ENCODE measurements at regions not wholly inside any gene's neighbourhood (a gene's known extent, or its start where the extent isn't known, plus 50 kb on each side); places are given as distances from the start of the nearest gene placed in this dataset.

DNA sequence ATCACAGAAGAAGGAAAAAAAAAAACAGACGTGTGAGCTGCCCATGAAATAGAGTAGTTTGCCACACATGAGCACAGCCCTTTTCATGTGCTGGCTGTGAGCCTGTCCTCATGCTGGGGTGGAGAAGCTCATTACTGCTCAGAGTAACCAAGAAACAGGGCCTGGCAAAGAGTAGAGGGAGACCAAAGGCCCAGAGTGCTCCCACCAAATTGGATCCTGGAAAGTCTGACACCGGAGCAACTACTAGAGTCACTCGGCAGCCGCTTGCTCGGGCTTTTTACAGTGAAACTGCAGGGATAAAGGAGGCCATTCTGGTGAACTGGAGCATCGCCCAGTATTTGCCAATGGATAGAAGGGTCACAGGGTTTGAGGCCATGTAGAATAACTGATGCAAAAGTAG, 64.4 kb upstream of the BARHL2 start:
- no peak for TF ChIP-seq CTCF (IDR thresholded peaks at IDR 0.05; ENCODE audit: insufficient read depth, low read length)

GRCh38 chr1:90780981-90781380, 63.9 kb upstream of the BARHL2 start:
- DNase-seq (ENCODE audit: low read depth): no peak

More for the DNA sequence above, 64.4 kb upstream of the BARHL2 start:
- DNase-seq (ENCODE audit: low read depth): no peak
- H3K4me3 ChIP-seq (ENCODE audit: low read depth, low read length): no peak overlapping the region

GRCh38 chr1:90779573-90779972, 62.5 kb upstream of the BARHL2 start:
- H3K4me3 ChIP-seq (ENCODE audit: low read depth, low read length): no peak overlapping the region
- no peak for DNase-seq (ENCODE audit: low read depth)
- no peak for TF ChIP-seq CTCF (IDR thresholded peaks at IDR 0.05; ENCODE audit: insufficient read depth, low read length)

More at GRCh38 chr1:90780981-90781380, 63.9 kb upstream of the BARHL2 start:
- no peak overlapping the region for H3K4me3 ChIP-seq (ENCODE audit: low read depth, low read length)
- no peak for TF ChIP-seq CTCF (IDR thresholded peaks at IDR 0.05; ENCODE audit: insufficient read depth, low read length)

GRCh38 chr1:90778486-90778885, 61.4 kb upstream of the BARHL2 start:
- no peak for DNase-seq (ENCODE audit: low read depth)
- H3K4me3 ChIP-seq (ENCODE audit: low read depth, low read length): no peak overlapping the region
- TF ChIP-seq CTCF (IDR thresholded peaks at IDR 0.05; ENCODE audit: insufficient read depth, low read length): no peak

GRCh38 chr1:90773812-90774211, 56.7 kb upstream of the BARHL2 start:
- TF ChIP-seq CTCF (IDR thresholded peaks at IDR 0.05; ENCODE audit: insufficient read depth, low read length): no peak
- no peak for DNase-seq (ENCODE audit: low read depth)
- H3K4me3 ChIP-seq (ENCODE audit: low read depth, low read length): no peak overlapping the region

DNA sequence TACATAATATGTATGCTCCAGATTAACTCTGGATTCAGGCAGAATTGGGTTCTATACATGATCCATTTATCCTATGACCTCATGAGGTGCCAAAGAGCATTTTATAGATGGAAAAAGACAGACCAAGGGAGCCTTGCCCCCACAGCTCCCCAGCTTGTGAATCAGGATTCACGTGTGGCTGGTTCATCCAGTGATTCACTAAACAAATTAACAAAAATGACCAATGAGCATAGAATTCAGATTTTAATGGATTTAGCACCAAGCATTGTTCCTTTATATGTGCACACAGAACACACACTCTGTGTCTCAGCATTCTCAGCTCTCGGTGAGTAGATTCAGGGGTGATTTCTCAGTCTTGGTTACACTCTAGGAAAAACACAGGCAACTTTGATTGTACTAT, 51.7 kb upstream of the BARHL2 start:
- no peak overlapping the region for H3K4me3 ChIP-seq (ENCODE audit: low read depth, low read length)
- no peak for TF ChIP-seq CTCF (IDR thresholded peaks at IDR 0.05; ENCODE audit: insufficient read depth, low read length)
- no peak for DNase-seq (ENCODE audit: low read depth)

DNA sequence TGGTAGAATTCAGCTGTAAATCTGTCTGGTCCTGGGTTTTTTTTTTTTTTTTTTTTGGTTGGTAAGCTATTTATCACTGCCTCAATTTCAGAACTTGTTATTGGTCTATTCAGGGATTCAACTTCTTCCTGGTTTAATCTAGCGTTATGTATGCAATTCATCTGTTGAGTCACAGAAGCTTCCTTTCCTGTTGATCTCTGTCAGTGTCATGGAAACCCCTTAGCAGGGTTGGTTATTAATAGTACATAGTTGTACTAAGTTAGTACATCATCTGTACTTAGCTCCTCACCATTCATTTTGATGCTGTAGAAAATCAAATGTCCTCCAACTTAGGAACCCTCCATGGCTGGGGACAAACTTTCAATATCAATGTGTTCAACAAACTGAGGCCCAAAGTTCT, 51.0 kb upstream of the BARHL2 start:
- DNase-seq (ENCODE audit: low read depth): no peak
- no peak for TF ChIP-seq CTCF (IDR thresholded peaks at IDR 0.05; ENCODE audit: insufficient read depth, low read length)
- H3K4me3 ChIP-seq (ENCODE audit: low read depth, low read length): no peak overlapping the region
